ENCODE measurements at regions not wholly inside any gene's neighbourhood (a gene's known extent, or its start where the extent isn't known, plus 50 kb on each side); places are given as distances from the start of the nearest gene placed in this dataset.
"Not testable (repeated sequence)": the region's sequence is repeated elsewhere in the genome, so short reads cannot be mapped to it uniquely, and the experiment has no call there.

- DNase-seq (ENCODE audit: low read depth in 2 of 2, low spot score in 1 of 2): no peak
These were observed 265.9 kb upstream of the PLEKHG7 start for GRCh38 chr12:92436856-92437255.

- DNase-seq (ENCODE audit: low read depth in 2 of 2, low spot score in 1 of 2): no peak
These were observed 268.2 kb upstream of the PLEKHG7 start for GRCh38 chr12:92434607-92435025.

DNA sequence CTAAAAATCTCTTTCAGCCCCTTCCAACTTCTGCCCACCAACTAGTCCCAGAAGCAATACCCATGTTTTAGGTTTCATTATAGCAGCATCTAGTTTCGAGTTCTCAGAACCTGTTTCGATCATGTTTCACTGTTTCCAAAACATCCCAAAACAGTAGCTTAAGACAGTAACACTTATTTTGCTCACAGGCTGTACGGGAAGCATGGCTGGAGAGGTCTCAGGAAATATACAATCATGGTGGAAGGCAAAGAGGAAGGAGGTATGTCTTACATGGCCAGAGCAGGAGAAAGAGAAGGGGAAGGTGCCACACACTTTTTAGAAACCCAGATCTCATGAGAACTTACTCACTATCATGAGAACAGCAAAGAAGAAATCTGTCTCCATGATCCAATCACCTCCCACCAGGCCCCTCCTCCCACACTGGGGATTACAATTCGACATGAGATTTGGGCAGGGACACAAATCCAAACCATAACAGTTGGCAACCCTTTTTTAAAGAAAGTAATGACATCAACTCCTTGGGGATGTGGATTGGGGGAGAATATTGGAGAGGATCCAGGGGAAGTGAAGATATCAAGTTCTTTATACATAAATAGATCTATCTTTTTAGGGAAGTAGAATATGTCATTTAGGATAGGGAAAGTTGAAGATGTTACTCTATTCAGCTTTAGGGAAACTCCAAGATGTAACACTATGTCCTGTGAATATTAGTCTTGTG, 269.9 kb upstream of the PLEKHG7 start:
- no peak for DNase-seq (ENCODE audit: low read depth in 2 of 2, low spot score in 1 of 2)

- no peak for DNase-seq (ENCODE audit: low read depth in 2 of 2, low spot score in 1 of 2)
These were observed 271.6 kb upstream of the PLEKHG7 start for GRCh38 chr12:92431146-92431545.

- DNase-seq (ENCODE audit: low read depth in 2 of 2, low spot score in 1 of 2): no peak
These were observed 276.5 kb upstream of the PLEKHG7 start for GRCh38 chr12:92426332-92426731.

GRCh38 chr12:92425165-92425564, 277.6 kb upstream of the PLEKHG7 start:
- no peak for DNase-seq (ENCODE audit: low read depth in 2 of 2, low spot score in 1 of 2)

GRCh38 chr12:92424338-92424737, 278.5 kb upstream of the PLEKHG7 start:
- no peak for DNase-seq (ENCODE audit: low read depth in 2 of 2, low spot score in 1 of 2)

DNA sequence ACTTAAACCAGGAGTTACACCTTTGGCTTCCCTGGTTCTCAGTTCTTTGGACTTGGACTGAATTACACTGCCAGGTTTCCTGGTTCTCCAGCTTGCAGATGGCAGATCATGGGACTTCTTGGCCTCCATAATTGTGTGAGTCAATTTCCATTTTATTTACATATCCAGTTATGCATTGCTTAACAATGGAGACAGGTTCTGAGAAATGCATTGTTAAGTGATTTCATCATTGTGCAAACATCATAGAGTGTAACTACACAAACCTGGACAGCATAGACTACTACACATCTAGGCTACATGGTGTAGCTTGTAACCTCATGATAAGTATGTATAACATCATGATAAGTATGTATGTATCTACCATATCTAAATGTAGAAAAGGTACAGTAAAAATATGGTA, 276.1 kb upstream of the BTG1 start:
- DNase-seq (ENCODE audit: low read depth in 2 of 2, low spot score in 1 of 2): no peak

- DNase-seq (ENCODE audit: low read depth in 2 of 2, low spot score in 1 of 2): no peak
These were observed 275.4 kb upstream of the BTG1 start for GRCh38 chr12:92421042-92421441.

- DNase-seq (ENCODE audit: low read depth in 2 of 2, low spot score in 1 of 2): no peak
These were observed 273.6 kb upstream of the BTG1 start for GRCh38 chr12:92419201-92419600.

- no peak for DNase-seq (ENCODE audit: low read depth in 2 of 2, low spot score in 1 of 2)
These were observed 272.7 kb upstream of the BTG1 start for GRCh38 chr12:92418381-92418780.

- no peak for DNase-seq (ENCODE audit: low read depth in 2 of 2, low spot score in 1 of 2)
These were observed 271.7 kb upstream of the BTG1 start for GRCh38 chr12:92417373-92417772.

DNA sequence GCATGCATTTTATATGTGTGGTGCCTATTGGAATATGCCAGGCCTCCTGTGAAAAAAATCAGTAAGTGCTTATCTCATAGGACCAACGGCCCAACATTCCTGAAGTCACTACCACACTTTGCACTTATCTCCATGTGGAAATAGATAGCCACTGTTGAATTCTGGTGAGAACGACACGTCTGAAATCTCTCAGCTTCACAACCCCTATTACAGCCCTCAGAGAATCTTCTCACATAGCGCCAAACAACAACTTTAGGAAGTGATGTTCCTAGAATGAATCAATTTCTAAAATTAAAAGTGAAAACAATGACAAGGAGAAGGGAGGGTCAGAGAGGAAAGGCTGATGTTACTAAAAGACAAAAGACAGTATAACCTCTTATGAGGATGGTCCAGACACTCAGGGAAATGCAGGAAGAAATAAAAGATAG, 270.8 kb upstream of the BTG1 start:
- no peak for DNase-seq (ENCODE audit: low read depth in 2 of 2, low spot score in 1 of 2)

DNA sequence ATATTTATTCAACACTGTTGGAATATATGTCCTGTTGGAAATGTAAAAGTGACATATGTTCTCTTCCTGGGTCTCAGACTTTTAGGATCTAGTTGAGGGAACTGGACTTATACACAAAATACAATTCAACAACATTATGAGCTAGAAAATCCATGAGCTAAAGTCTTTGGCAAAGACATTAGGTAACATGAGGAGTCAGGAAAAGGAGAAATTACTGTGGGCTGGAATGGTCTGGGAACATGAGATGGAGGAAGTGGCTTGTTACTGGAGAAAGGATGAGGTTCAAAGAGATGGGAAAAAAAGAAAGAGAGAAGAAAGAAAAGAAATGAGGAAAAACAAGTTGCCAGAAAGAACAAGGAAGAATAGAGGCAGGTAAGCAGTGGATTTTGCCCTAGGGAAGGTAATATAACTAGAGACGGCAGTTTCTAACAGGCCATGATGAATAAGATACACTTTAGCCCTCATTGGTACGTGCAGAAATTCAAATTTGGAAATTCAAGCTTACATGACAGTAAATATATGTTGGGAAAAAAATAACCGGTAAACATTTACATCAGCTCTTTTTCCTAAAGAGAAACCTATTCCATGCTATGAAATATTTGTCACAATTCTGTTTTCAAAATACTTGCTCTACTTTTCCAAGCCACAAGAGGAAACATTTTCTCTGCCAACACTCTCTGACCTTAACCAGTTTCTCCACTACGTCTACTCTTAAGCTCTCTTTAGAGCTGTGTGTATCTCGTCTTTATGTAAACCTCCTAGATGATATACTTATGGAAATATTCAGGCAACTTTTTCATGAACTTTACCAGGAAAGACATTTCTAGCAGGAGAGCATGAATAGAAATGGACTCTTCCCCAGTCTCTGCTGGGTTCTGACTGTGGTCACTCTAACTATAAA, 268.8 kb upstream of the BTG1 start:
- DNase-seq (ENCODE audit: low read depth in 2 of 2, low spot score in 1 of 2): no peak

DNA sequence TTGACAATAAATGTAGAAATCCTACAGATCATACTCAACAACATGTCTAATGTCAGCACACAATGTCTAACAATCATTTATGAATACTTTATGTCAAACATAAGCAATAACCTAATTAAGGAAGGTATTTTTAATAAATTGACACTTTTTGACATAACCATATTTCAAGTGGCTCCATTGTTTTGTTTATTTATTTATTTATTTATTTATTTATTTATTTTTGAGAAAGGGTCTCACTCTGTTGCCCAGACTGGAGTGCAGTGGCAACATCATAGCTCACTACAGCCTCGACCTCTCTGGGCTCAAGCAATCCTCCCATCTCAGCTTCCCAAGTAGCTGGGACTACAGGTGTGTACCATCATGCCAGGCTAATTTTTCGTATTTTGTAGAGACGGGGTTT, 267.6 kb upstream of the BTG1 start:
- DNase-seq (ENCODE audit: low read depth in 2 of 2, low spot score in 1 of 2): no peak

GRCh38 chr12:92412856-92413255, 267.2 kb upstream of the BTG1 start:
- no peak for DNase-seq (ENCODE audit: low read depth in 2 of 2, low spot score in 1 of 2)

- DNase-seq (ENCODE audit: low read depth in 2 of 2, low spot score in 1 of 2): no peak
These were observed 266.0 kb upstream of the BTG1 start for GRCh38 chr12:92411687-92412086.

- no peak for DNase-seq (ENCODE audit: low read depth in 2 of 2, low spot score in 1 of 2)
These were observed 262.6 kb upstream of the BTG1 start for GRCh38 chr12:92408072-92408900.

DNA sequence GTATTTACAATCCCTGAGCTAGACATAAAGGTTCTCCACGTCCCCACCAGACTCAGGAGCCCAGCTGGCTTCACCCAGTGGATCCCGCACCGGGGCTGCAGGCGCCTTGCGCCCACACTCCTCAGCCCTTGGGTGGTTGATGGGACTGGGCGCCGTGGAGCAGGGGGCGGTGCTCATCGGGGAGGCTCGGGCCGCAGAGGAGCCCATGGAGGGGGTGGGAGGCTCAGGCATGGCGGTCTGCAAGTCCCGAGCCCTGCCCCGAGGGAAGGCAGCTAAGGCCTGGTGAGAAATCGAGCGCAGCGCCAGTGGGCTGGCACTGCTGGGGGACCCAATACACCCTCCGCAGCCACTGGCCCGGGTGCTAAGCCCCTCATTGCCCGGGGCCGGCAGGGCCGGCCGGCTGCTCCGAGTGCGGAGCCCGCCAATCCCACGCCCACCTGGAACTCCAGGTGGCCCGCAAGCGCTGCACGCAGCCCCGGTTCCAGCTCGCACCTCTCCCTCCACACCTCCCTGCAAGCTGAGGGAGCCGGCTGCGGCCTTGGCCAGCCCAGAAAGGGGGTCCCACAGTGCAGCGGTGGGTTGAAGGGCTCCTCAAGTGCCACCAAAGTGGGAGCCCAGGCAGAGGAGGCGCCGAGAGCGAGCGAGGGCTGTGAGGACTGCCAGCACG, 260.9 kb upstream of the BTG1 start:
- not testable (repeated sequence) for DNase-seq (ENCODE audit: low read depth in 2 of 2, low spot score in 1 of 2)

DNA sequence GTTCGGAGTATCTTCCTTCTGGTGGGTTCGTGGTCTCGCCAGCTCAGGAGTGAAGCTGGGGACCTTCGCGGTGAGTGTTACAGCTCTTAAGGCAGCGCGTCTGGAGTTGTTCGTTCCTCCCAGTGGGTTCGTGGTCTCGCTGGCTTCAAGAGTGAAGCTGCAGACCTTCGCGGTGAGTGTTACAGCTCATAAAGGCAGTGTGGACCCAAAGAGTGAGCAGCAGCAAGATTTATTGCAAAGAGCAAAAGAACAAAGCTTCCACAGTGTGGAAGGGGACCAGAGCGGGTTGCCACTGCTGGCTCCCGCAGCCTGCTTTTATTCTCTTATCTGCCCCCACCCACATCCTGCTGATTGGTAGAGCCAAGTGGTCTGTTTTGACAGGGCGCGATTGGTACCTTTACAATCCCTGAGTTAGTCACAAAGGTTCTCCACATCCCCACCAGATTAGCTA, 260.2 kb upstream of the BTG1 start:
- DNase-seq (ENCODE audit: low read depth in 2 of 2, low spot score in 1 of 2): peak in 1 of 2 donors; percentile 11

GRCh38 chr12:92404921-92405320, 259.3 kb upstream of the BTG1 start:
- DNase-seq (ENCODE audit: low read depth in 2 of 2, low spot score in 1 of 2): no peak
